AG09309 (cell line): ENCODE measurements at regions not wholly inside any gene's neighbourhood (a gene's known extent, or its start where the extent isn't known, plus 50 kb on each side); places are given as distances from the start of the nearest gene placed in this dataset.

Source experiments
- DNase-seq: peaks from one replicate; pipeline ENCODE4 v3.0.0-alpha.2; 2010; ENCODE audit warnings: low read depth
- H3K4me3 ChIP-seq: 2 replicates; pipeline ENCODE4 v1.5.1; 2011; ENCODE audit warnings: mild to moderate bottlenecking, low read depth, low read length, moderate library complexity; ENCODE audit not compliant: control insufficient read depth
- TF ChIP-seq, protein P1 (sequence below): IDR thresholded peaks from 2 replicates; pipeline ENCODE4 v1.5.1; 2011; ENCODE audit warnings: mild to moderate bottlenecking, low read depth, low read length, inconsistent platforms; ENCODE audit not compliant: insufficient read depth, control insufficient read depth; ENCODE audit errors: missing control alignments

DNA sequence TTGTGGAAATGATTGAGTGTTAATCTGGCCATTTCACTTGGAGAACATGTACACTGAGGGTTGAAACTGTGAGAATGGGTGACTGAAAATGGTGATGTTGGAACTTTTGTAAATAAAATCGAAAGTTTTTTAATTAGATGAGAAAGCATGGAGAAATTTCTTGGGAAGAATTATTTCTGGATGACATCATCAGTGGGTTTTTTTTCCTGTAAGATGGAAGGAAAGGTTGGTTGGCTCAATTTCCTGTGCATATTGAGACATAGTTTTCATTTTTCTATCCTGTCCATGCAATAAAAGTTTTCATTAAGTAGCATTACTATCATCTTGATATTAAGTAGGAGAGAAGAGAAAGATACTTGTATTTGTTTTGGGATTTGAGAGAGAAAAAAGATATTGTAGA is 120.6 kb upstream of the HTR2A start:
- DNase-seq: no peak
- no peak overlapping the region for H3K4me3 ChIP-seq
- TF ChIP-seq, protein P1, sequence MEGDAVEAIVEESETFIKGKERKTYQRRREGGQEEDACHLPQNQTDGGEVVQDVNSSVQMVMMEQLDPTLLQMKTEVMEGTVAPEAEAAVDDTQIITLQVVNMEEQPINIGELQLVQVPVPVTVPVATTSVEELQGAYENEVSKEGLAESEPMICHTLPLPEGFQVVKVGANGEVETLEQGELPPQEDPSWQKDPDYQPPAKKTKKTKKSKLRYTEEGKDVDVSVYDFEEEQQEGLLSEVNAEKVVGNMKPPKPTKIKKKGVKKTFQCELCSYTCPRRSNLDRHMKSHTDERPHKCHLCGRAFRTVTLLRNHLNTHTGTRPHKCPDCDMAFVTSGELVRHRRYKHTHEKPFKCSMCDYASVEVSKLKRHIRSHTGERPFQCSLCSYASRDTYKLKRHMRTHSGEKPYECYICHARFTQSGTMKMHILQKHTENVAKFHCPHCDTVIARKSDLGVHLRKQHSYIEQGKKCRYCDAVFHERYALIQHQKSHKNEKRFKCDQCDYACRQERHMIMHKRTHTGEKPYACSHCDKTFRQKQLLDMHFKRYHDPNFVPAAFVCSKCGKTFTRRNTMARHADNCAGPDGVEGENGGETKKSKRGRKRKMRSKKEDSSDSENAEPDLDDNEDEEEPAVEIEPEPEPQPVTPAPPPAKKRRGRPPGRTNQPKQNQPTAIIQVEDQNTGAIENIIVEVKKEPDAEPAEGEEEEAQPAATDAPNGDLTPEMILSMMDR: no peak

DNA sequence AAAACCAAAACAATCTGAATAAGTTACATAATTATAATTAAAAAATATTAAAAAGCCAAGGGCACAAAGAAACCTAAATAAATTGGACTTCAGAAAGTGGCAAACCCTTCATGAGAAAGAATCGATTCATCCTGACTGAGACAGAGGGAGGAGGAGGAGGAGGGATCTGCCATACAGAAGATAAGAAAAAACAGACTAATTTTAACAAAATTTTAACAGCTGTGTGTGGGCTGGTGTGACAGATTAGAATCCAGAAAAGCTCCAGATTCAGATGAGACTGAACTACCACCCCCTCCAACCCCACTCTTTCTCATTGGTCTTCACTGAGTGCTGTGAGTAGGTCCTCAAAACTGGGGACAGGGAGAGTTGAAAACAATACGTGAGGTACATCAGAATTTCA is 111.5 kb upstream of the HTR2A start:
- DNase-seq: no peak
- no peak overlapping the region for H3K4me3 ChIP-seq
- TF ChIP-seq, protein P1: no peak

DNA sequence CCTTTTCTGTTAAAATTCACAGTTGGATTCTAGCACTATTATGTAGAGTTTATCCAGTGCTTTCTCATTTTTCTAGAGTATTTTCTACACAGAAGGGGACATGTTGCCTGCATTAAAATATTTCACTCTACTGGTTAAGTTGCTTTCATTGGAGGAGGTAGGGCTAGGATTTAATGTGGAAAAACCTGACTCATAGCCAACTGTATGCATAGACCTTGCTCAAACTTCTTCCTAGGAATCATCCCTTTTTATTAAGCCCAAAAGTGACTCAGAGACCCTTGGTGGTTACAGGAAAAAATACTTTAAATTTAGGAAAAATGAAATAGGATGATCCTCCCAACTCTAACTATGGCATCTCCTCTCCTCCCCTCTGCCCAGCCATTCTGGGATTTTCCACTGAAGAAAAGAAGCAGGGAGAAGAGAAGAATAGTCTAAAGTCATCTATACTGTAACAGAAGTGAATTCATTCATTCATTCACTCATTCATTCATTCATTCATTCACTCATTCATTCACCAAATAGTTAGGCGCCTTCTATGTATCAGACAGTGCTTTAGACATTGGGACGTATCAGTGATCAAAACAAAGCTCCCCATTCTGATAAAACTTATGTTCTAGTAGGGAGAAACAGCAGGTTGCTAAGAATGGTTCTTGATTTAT is 109.0 kb upstream of the HTR2A start:
- TF ChIP-seq, protein P1: no peak
- H3K4me3 ChIP-seq: no peak overlapping the region
- no peak for DNase-seq

DNA sequence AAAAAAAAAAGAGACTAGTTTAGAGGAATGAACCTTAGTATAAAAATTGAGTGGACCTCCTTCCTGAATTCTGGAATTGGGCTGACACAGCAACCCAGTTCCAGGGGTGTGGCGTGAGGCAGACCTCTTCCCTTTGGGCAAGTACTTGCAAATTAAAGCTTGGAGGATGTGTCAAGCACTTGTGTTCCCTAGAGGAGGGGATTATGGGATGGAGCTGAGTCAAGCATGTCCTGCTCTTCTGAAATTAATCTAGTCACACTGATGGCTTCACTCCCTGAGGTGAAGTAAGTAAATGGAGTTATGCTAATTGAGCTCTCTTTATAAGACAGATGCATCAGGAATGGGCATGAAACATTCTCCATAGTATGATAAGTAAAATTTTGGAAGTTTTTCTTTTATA is 107.7 kb upstream of the HTR2A start:
- TF ChIP-seq, protein P1: no peak
- no peak overlapping the region for H3K4me3 ChIP-seq
- DNase-seq: no peak

DNA sequence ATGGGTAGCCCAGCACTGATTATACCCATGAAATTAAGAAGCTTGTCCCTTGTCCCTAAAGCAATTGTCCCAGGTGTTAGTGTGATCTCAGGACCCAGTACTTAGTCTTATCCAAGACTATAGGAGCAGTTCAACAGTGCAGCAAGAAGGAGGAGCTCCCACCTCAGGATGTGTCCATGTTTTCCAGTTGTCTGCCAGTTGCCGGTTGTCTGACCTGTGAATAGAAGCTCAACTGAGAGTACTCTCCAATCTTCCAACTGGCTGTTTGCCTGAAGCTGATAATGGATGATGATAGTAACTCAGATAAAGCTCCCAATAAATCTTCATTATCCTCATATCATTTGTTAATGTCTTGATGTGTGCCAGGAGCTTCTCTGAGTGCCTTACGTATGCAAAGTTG is 107.2 kb upstream of the HTR2A start:
- TF ChIP-seq, protein P1: no peak

DNA sequence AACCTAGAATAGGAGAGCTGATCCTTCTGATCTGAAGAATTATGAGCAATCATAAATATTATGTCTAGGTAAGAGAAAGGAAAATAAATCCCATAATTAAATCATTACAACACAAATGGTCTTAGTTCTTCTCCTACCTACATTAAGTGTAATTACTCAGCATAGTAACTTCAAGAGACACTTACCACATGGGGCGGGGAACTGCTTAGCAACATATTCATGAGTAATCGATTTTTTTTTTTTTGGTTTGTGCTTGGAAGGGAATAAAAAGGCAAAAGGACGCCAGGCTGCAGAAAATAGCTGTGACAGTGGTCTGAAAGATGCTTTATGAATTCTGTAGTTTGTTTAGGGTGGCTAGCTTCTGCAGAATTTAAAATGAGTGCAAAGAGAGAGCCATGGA is 103.3 kb upstream of the HTR2A start:
- no peak for DNase-seq
- H3K4me3 ChIP-seq: no peak overlapping the region
- TF ChIP-seq, protein P1: no peak

More for the DNA sequence above, 107.2 kb upstream of the HTR2A start:
- no peak for DNase-seq
- H3K4me3 ChIP-seq: no peak overlapping the region

DNA sequence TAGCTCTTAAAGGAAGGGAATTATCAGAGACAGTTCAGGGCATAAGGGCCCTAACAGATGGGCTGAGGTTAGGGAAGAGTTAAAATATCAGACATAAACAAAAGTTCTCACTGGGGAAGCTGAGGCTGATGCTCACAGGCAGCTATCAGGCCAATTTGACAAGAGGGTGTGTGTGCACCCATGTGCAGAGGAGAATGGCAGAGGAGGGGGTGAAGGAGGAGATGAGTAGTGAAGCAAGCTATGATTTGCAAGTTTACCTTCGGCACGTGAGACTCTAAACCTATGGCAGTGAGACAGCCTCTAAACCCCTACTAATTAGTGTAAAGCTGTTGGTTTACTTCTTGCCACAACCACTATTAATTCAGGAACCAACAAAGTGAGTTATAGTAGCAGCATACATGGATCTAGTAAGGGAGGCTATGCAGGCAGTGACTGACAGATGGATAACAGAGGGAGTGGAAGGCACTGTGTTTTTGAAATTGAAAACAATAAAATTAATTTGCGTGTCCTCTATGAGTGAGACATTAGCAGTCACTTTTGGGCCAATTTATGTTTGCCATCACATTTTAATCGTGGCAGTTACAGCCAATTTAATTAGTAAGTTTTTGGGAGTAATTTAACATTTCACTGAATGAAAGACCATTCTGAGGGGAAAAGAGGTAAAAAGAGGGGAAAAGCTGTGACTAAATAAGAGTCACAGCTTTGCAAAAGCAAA is 99.6 kb upstream of the HTR2A start:
- DNase-seq: no peak
- TF ChIP-seq, protein P1: no peak
- H3K4me3 ChIP-seq: no peak overlapping the region
